ENCODE measurements at regions not wholly inside any gene's neighbourhood (a gene's known extent, or its start where the extent isn't known, plus 50 kb on each side); places are given as distances from the start of the nearest gene placed in this dataset.

DNA sequence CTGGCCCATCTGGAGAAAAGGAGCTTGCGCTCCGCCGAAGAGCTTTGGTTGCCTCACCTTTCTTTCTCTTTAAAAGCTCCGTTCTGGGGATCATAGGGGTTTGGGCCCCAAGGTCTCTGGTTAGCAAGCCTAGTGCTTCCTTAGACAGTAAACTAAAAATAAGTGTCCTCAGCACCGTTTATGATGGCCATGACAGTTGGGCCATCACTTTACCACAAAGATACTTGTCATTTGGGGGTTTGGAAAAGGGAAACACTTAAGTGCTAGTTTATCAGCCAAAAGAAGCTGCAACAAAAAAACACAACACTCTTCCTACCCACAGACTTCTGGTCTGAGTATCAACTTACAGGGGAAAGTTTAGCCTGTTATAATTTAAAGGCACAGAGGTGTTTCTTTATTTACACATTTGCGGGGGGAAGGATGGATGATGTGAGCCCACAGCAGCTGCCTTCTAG, 88.4 kb upstream of the CD44 start:
- H3K27me3 ChIP-seq: no peaks in the 10 kb centered on the region
- intact Hi-C loops (cut with DNase I; ENCODE audit: low total_unique reads): no loop called here
- H3K36me3 ChIP-seq (ENCODE audit: low read depth, missing control alignments): no peaks in the 10 kb centered on the region
- H3K4me3 ChIP-seq: no peak overlapping the region
- no peaks in the 10 kb centered on the region for H3K4me1 ChIP-seq
- TF ChIP-seq, protein P1, sequence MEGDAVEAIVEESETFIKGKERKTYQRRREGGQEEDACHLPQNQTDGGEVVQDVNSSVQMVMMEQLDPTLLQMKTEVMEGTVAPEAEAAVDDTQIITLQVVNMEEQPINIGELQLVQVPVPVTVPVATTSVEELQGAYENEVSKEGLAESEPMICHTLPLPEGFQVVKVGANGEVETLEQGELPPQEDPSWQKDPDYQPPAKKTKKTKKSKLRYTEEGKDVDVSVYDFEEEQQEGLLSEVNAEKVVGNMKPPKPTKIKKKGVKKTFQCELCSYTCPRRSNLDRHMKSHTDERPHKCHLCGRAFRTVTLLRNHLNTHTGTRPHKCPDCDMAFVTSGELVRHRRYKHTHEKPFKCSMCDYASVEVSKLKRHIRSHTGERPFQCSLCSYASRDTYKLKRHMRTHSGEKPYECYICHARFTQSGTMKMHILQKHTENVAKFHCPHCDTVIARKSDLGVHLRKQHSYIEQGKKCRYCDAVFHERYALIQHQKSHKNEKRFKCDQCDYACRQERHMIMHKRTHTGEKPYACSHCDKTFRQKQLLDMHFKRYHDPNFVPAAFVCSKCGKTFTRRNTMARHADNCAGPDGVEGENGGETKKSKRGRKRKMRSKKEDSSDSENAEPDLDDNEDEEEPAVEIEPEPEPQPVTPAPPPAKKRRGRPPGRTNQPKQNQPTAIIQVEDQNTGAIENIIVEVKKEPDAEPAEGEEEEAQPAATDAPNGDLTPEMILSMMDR (IDR thresholded peaks at IDR 0.05): no peak
- TF ChIP-seq POLR2A (IDR thresholded peaks at IDR 0.05): no peak
- H3K27ac ChIP-seq: no peak overlapping the region
- no peaks in the 10 kb centered on the region for H3K9me3 ChIP-seq
- 74 to 75% methylated on average over 6 of the region's 6 CpGs for WGBS, 2 donors
- DNase-seq: no peak

DNA sequence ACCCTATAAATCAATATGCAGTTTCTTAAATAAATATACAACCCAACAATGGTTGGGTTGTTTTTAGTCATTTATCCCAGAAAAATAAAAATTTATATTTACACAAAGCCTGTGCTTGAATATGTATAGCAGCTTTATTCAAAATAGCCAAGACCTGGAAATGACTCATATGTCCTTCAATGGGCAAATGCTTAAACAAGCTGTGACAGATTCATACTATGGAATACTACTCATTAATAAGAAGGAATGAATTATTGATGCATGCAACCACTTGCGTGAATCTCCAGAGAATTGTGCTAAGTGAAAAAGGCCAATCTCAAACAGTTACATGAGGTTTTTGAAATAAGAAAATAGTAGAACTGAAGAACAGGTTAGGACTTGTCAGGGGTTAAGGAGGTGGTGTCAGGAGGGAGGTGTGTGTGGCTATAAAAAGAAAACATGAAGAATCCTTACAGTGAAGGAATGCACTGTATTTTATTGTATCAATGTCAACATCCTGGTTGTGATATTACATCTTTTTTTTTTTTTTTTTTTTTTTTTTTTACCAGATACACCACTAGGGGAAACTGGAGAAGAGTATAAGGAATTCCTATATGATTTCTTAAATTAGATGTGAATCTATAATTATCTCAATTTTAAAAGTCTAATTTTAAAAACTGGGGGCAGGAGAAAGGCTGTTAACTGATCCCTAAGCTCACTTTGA, 82.4 kb upstream of the CD44 start:
- H3K27ac ChIP-seq: no peak overlapping the region
- no peaks in the 10 kb centered on the region for H3K9me3 ChIP-seq
- no peaks in the 10 kb centered on the region for H3K27me3 ChIP-seq
- no peak overlapping the region for H3K4me3 ChIP-seq
- WGBS, 2 donors: 92% methylated on average over 1 of the region's 1 CpG
- no peak for DNase-seq
- H3K36me3 ChIP-seq (ENCODE audit: low read depth, missing control alignments): no peaks in the 10 kb centered on the region
- intact Hi-C loops (cut with DNase I; ENCODE audit: low total_unique reads): no loop called here
- TF ChIP-seq, protein P1 (IDR thresholded peaks at IDR 0.05): no peak
- no peak for TF ChIP-seq POLR2A (IDR thresholded peaks at IDR 0.05)
- H3K4me1 ChIP-seq: no peaks in the 10 kb centered on the region

DNA sequence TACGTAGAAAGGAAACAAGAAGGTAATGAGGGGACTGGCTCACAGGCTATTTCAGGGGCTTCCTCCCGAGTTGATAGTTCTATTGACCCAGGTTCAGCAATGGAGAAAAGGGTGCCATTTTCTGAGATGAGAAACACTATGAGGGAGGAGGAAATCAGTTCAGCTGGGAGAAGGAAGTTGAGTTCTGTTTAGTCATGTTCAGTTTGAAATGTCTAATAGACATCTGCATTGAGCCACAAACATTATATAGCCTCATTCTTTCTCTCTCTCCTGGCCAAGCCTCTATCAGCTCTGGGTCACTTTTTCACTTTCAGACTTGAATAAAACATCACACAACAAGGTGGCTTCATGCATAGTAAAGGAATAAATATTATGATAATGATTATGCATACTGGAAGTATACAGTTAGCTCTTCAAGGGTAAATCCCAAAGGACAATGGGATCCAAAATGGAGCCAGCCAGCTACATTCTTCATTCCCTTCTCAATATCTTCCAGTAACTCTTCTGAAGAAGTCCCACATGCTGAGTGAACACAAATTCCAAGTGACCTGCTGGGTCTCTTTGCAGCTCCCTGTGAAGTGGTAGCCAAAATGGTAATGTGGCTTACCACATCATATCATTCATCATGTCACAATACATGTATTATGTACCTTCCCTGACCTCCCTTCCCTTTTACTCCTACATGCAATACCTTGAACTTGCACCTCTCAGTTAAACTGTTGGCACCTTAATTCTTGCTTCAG, 80.9 kb upstream of the CD44 start:
- H3K4me1 ChIP-seq: no peaks in the 10 kb centered on the region
- 96 to 100% methylated on average over 2 of the region's 2 CpGs for WGBS, 2 donors
- no peaks in the 10 kb centered on the region for H3K27me3 ChIP-seq
- no peak overlapping the region for H3K27ac ChIP-seq
- intact Hi-C loops (cut with DNase I; ENCODE audit: low total_unique reads): no loop called here
- no peaks in the 10 kb centered on the region for H3K9me3 ChIP-seq
- TF ChIP-seq, protein P1 (IDR thresholded peaks at IDR 0.05): no peak
- TF ChIP-seq POLR2A (IDR thresholded peaks at IDR 0.05): no peak
- no peak overlapping the region for H3K4me3 ChIP-seq
- no peak for DNase-seq
- no peaks in the 10 kb centered on the region for H3K36me3 ChIP-seq (ENCODE audit: low read depth, missing control alignments)

DNA sequence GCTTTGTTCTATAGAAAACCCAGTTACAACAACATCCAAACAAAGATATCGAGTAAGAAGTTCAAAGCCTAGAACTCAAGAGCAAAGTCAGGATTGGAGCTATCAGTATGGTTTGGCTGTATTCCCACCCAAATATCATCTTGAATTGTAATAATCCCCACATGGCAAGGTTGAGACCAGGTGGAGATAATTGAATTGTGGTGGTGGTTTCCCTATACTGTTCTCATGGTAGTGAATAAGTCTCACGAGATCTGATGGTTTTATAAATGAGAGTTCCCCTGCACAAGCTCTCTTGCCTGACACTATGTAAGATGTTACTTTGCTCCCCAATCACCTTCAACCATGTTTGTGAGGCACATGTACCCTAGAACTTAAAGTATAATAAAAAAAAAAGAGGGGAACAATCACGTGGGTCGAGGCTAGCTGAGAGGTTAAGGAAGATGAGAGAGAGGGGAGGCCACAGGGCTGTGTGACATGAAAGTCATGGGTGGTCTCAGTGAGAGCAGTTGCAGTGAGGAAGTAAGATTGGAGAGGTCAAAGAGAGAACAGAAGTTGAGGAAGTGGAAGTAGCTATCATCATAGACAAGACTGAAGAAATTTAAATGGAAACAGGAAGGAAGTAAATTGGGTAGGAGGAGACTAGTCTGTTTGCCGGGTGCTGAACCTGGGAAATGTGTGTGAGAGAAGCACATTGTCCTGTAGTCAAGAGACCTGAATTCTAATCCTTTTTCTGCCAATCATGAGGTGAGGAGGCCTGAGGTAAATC, 80.1 kb upstream of the CD44 start:
- no peak overlapping the region for H3K27ac ChIP-seq
- intact Hi-C loops (cut with DNase I; ENCODE audit: low total_unique reads): no loop called here
- no peak for TF ChIP-seq POLR2A (IDR thresholded peaks at IDR 0.05)
- TF ChIP-seq, protein P1 (IDR thresholded peaks at IDR 0.05): no peak
- H3K4me3 ChIP-seq: no peak overlapping the region
- 81 to 87% methylated on average over 5 of the region's 5 CpGs for WGBS, 2 donors
- H3K4me1 ChIP-seq: no peaks in the 10 kb centered on the region
- no peaks in the 10 kb centered on the region for H3K27me3 ChIP-seq
- H3K36me3 ChIP-seq (ENCODE audit: low read depth, missing control alignments): no peaks in the 10 kb centered on the region
- H3K9me3 ChIP-seq: no peaks in the 10 kb centered on the region
- no peak for DNase-seq
